K562 (cell line): ENCODE measurements at regions not wholly inside any gene's neighbourhood (a gene's known extent, or its start where the extent isn't known, plus 50 kb on each side); places are given as distances from the start of the nearest gene placed in this dataset.

ENCODE experiments used
- ATAC-seq: fragments of 200-7000 bp; cut with Tn5 transposase; 3 replicates; pipeline ENCODE4 v1.9.1; 2020; ENCODE audit warnings: moderate library complexity
- BruUV-seq: library from RNA; stranded (reverse); fragments of 400-500 nt; replicated peaks from 2 replicates; lab custom pipeline; 2021; lab: Mats Ljungman, UMichigan
- CTCF ChIA-PET: fragments of 300-600 bp; formaldehyde crosslinking; extraction: SDS; loops from one replicate; lab custom pipeline; 2021; ENCODE audit warnings: low intra/inter-chr PET ratio; lab: Yijun Ruan, JAX
- POLR2A ChIA-PET: fragments of 300-600, 350-650 bp; sonication (Branson Sonifier 250); formaldehyde crosslinking; extraction: SDS; loops from one replicate; lab custom pipeline; 2021; ENCODE audit warnings: antibody characterized with exemption, inconsistent platforms; lab: Yijun Ruan, JAX
- DNase-seq, 4 experiments: peaks; one replicate each; pipeline versions ENCODE4 v3.0.0 to v3.0.0-alpha.2; 2011 to 2018; ENCODE audit warnings: low spot score in 3 of 4, mixed read lengths in 3 of 4; ENCODE audit errors: extremely low read depth in 1 of 4
- FAIRE-seq: peaks from 2 replicates; lab custom pipeline; 2011; peaks lifted over from hg19 to GRCh38; lab: Jason Lieb, UNC
- H2AFZ ChIP-seq: 2 replicates; pipeline ENCODE4 v1.6.0; 2011; ENCODE audit warnings: low read depth, low read length, control low read depth, inconsistent platforms
- H3K27ac ChIP-seq: fragments of 200-600 bp; 3 replicates; pipeline ENCODE4 v1.8.0; 2011; ENCODE audit warnings: low read depth, mild to moderate bottlenecking, control low read depth, inconsistent platforms, low read length, moderate library complexity, mixed read lengths; ENCODE audit errors: extremely low read depth
- H3K27me3 ChIP-seq, 2 experiments: fragments of 300-600 bp in 1 of 2; 2 replicates in 1 of 2; 3 replicates in 1 of 2; pipeline versions ENCODE4 v1.6.0 to v1.8.0; 2011; ENCODE audit warnings: inconsistent platforms in 2 of 2, low read length in 2 of 2, mild to moderate bottlenecking in 1 of 2, mixed read lengths in 1 of 2, moderate library complexity in 1 of 2; ENCODE audit not compliant: control insufficient read depth in 2 of 2, insufficient read depth in 2 of 2
- H3K36me3 ChIP-seq: fragments of 300-600 bp; 3 replicates; pipeline ENCODE4 v1.8.0; 2011; ENCODE audit warnings: mild to moderate bottlenecking, low read length, inconsistent platforms; ENCODE audit not compliant: control insufficient read depth, insufficient read depth
- H3K4me1 ChIP-seq, 2 experiments: fragments of 200-600 bp in 1 of 2; replicated peaks in 1 of 2; 2 replicates in 1 of 2; 3 replicates in 1 of 2; pipeline versions ENCODE4 v1.5.1 to v1.8.0; 2011; ENCODE audit warnings: inconsistent platforms in 2 of 2, low read length in 2 of 2, mild to moderate bottlenecking in 1 of 2, mixed read lengths in 1 of 2, moderate library complexity in 1 of 2; ENCODE audit not compliant: control insufficient read depth in 2 of 2, insufficient read depth in 2 of 2
- H3K4me2 ChIP-seq: 2 replicates; pipeline ENCODE4 v1.6.1; 2011; ENCODE audit warnings: low read length, control low read depth, inconsistent platforms, mixed read lengths; ENCODE audit not compliant: insufficient read depth
- H3K4me3 ChIP-seq: fragments of 200-600 bp; sonication (generic), shearing (Covaris generic); 2 replicates; pipeline ENCODE4 v1.5.1; 2016; ENCODE audit warnings: control low read depth, inconsistent platforms
- H3K79me2 ChIP-seq: fragments of 200-600 bp; 3 replicates; pipeline ENCODE4 v1.8.0; 2011; ENCODE audit warnings: low read length, inconsistent platforms; ENCODE audit not compliant: control insufficient read depth, insufficient read depth
- H3K9ac ChIP-seq, 2 experiments: 2 replicates each; pipeline versions ENCODE4 v1.6.0 to v1.6.1; 2011; ENCODE audit warnings: low read depth in 2 of 2, low read length in 2 of 2, control low read depth in 1 of 2, inconsistent platforms in 1 of 2, mild to moderate bottlenecking in 1 of 2, mixed read lengths in 1 of 2; ENCODE audit not compliant: insufficient read depth in 1 of 2
- H3K9me1 ChIP-seq: one replicate; pipeline ENCODE4 v1.6.0; 2011; ENCODE audit warnings: inconsistent platforms, mild to moderate bottlenecking, low read length, moderate library complexity; ENCODE audit not compliant: control insufficient read depth, insufficient read depth
- H3K9me3 ChIP-seq: replicated peaks from 2 replicates; pipeline ENCODE4 v1.5.1; 2011; ENCODE audit warnings: low read depth, low read length, inconsistent platforms; ENCODE audit not compliant: control insufficient read depth, insufficient read depth
- H4K20me1 ChIP-seq: replicated peaks from 2 replicates; pipeline ENCODE4 v1.6.1; 2011; ENCODE audit warnings: low read length, inconsistent platforms, mixed read lengths; ENCODE audit not compliant: control insufficient read depth, insufficient read depth
- CBX3 ChIP-seq, 2 experiments: IDR thresholded peaks; 1 replicate in 1 of 2; 2 replicates in 1 of 2; pipeline ENCODE4 v1.6.1; 2012; ENCODE audit warnings: inconsistent platforms in 2 of 2, low read length in 2 of 2, borderline replicate concordance in 1 of 2, control low read depth in 1 of 2
- CHCHD3 ChIP-seq: fragments of 250-450 bp; sonication (Bioruptor Pico); IDR thresholded peaks from 2 replicates; pipeline ENCODE4 v2.1.2; 2022; ENCODE audit warnings: mild to moderate bottlenecking
- DMBX1 ChIP-seq: fragments of 250-450 bp; sonication (Bioruptor Pico); IDR thresholded peaks from 2 replicates; pipeline ENCODE4 v1.8.0; 2022; ENCODE audit warnings: inconsistent platforms, mild to moderate bottlenecking, moderate library complexity, borderline replicate concordance
- EP300 ChIP-seq: IDR thresholded peaks from 2 replicates; pipeline ENCODE4 v1.6.1; 2012; ENCODE audit warnings: low read length, improper control_type of control experiment
- GATAD2A ChIP-seq: fragments of 450-650 bp; IDR thresholded peaks from 2 replicates; pipeline ENCODE4 v1.6.1; 2017
- HMGXB4 ChIP-seq: sonication (generic); formaldehyde crosslinking; IDR thresholded peaks from 2 replicates; pipeline ENCODE4 v1.8.1; 2023; ENCODE audit warnings: mild to moderate bottlenecking, missing genetic modification reagents
- HNRNPUL1 ChIP-seq: fragments of 200-400 bp; formaldehyde crosslinking; IDR thresholded peaks from 2 replicates; pipeline ENCODE4 v1.6.1; 2017; ENCODE audit warnings: low read length
- MAFK ChIP-seq: IDR thresholded peaks from 2 replicates; pipeline ENCODE4 v1.6.1; 2011; ENCODE audit warnings: low read length, improper control_type of control experiment
- MTA2 ChIP-seq: fragments of 450-650 bp; IDR thresholded peaks from 2 replicates; pipeline ENCODE4 v1.6.1; 2016; ENCODE audit warnings: low read depth
- RBM14 ChIP-seq: fragments of 200-400 bp; formaldehyde crosslinking; IDR thresholded peaks from 2 replicates; pipeline ENCODE4 v1.6.1; 2018; ENCODE audit warnings: low read depth, mild to moderate bottlenecking, low read length, moderate library complexity, borderline replicate concordance; ENCODE audit not compliant: insufficient read depth
- SIN3B ChIP-seq: fragments of 450-650 bp; IDR thresholded peaks from 2 replicates; pipeline ENCODE4 v1.6.1; 2017; ENCODE audit warnings: low read depth, mild to moderate bottlenecking, moderate library complexity
- SIRT6 ChIP-seq: IDR thresholded peaks from one replicate; pipeline ENCODE4 v1.6.1; 2012; ENCODE audit warnings: low read depth, mild to moderate bottlenecking, control low read depth, inconsistent platforms, low read length, moderate library complexity
- TBP ChIP-seq: optimal IDR thresholded peaks from 2 replicates; pipeline ENCODE3; 2011; ENCODE audit warnings: low read depth, low read length, improper control_type of control experiment
- ZNF140 ChIP-seq: fragments of 250-450 bp; sonication (Bioruptor Pico); IDR thresholded peaks from 2 replicates; pipeline ENCODE4 v1.8.0; 2021; ENCODE audit warnings: moderate library complexity, mild to moderate bottlenecking, inconsistent platforms
- ZNF165 ChIP-seq: fragments of 250-450 bp; sonication (Bioruptor Pico); IDR thresholded peaks from 2 replicates; pipeline ENCODE4 v1.4.0; 2020; ENCODE audit warnings: borderline replicate concordance
- ZNF586 ChIP-seq: fragments of 450-650 bp; formaldehyde crosslinking; conservative IDR thresholded peaks from 2 replicates; pipeline ENCODE4 v1.4.0; 2020; ENCODE audit warnings: mild to moderate bottlenecking, moderate library complexity
- ZSCAN32 ChIP-seq: fragments of 450-650 bp; formaldehyde crosslinking; IDR thresholded peaks from 2 replicates; pipeline ENCODE4 v1.4.0; 2020; ENCODE audit warnings: mild to moderate bottlenecking, moderate library complexity
- WGBS: fragments of 100-300 bp; shearing (Covaris generic); methylation state at CpG from one replicate; pipeline ENCODE4 v1.1.6; 2016; ENCODE audit warnings: low coverage, mixed read lengths; ENCODE audit not compliant: insufficient coverage; ENCODE audit errors: missing lambda C conversion rate; 5-methylcytosine and 5-hydroxymethylcytosine counted together
- in situ Hi-C: fragments of 300-500 bp; cut with MboI; formaldehyde crosslinking; loops from 4 replicates; pipeline ENCODE4 v1.15.0; 2018; ENCODE audit warnings: inconsistent platforms, mixed read lengths
- intact Hi-C: fragments of 100-400 bp; cut with micrococcal nuclease; formaldehyde crosslinking; loops from 2 replicates; pipeline ENCODE4 v1.14.2; 2022

- TF ChIP-seq SIN3B (no peak), MTA2 (no peak), SIRT6 (no peak)
- no peak overlapping the region for H3K9ac ChIP-seq
- no peaks in the 10 kb centered on the region for H3K79me2 ChIP-seq
- no peak overlapping the region for H3K4me3 ChIP-seq
- no peak for ATAC-seq
- H3K27ac ChIP-seq: no peak overlapping the region
- no peaks in the 10 kb centered on the region for H3K27me3 ChIP-seq
- ChIA-PET POLR2A (no interaction called here), CTCF (no interaction called here)
- no peak overlapping the region for H3K4me2 ChIP-seq
- no peaks in the 10 kb centered on the region for H3K4me1 ChIP-seq
- no peak for FAIRE-seq
- peaks cover 1% of the 10 kb centered on the region; the same call in 1 of the 2 replicates for H3K9me3 ChIP-seq
- H4K20me1 ChIP-seq: no peaks in the 10 kb centered on the region
- H3K36me3 ChIP-seq: no peaks in the 10 kb centered on the region
- no peaks in the 10 kb centered on the region for H3K9me1 ChIP-seq
- in situ Hi-C loops: no loop called here
- H2AFZ ChIP-seq: no peak overlapping the region
- DNase-seq: no peak
- no TSS peak for BruUV-seq
- intact Hi-C loops: no loop called here
Observed at GRCh38 chr4:30941641-30942040, 221.5 kb downstream of the PCDH7 start.

- no peak overlapping the region for H3K4me2 ChIP-seq
- no peak overlapping the region for H3K4me3 ChIP-seq
- no peaks in the 10 kb centered on the region for H3K27me3 ChIP-seq
- H2AFZ ChIP-seq: no peak overlapping the region
- no peaks in the 10 kb centered on the region for H4K20me1 ChIP-seq
- CTCF ChIA-PET: no interaction called here
- intact Hi-C loops: no loop called here
- H3K9ac ChIP-seq: no peak overlapping the region
- no peak overlapping the region for H3K27ac ChIP-seq
- no peaks in the 10 kb centered on the region for H3K36me3 ChIP-seq
- no peak for DNase-seq
- POLR2A ChIA-PET: no interaction called here
- 0% methylated on average over 2 of the region's 2 CpGs for WGBS
- H3K4me1 ChIP-seq: no peaks in the 10 kb centered on the region
- no TSS peak for BruUV-seq
- H3K9me1 ChIP-seq: no peaks in the 10 kb centered on the region
- FAIRE-seq: no peak
- in situ Hi-C loops: no loop called here
- no peaks in the 10 kb centered on the region for H3K79me2 ChIP-seq
- peaks cover 1% of the 10 kb centered on the region; the same call in 1 of the 2 replicates for H3K9me3 ChIP-seq
- ATAC-seq: no peak
- TF ChIP-seq CHCHD3 (CRISPR knock-in tag) (no peak), GATAD2A (no peak), ZSCAN32 (CRISPR knock-in tag) (no peak), HMGXB4 (CRISPR knock-in tag) (no peak), RBM14 (no peak), EP300 (no peak), TBP (no peak), ZNF165 (CRISPR knock-in tag) (no peak), ZNF140 (no peak), HNRNPUL1 (no peak), CBX3 (IDR thresholded peaks at IDR 0.05; ENCODE audit: borderline replicate concordance in 1 of 2, low read length in 2 of 2) (no peak), ZNF586 (CRISPR knock-in tag) (no peak), MAFK (no peak), DMBX1 (CRISPR knock-in tag) (no peak)
Observed at GRCh38 chr4:30943356-30943755, 223.2 kb downstream of the PCDH7 start.
